Epithelial cell of proximal tubule (primary cell): ENCODE measurements at regions not wholly inside any gene's neighbourhood (a gene's known extent, or its start where the extent isn't known, plus 50 kb on each side); places are given as distances from the start of the nearest gene placed in this dataset.

Experiments used
- DNase-seq: peaks from one replicate; pipeline ENCODE4 v3.0.0-alpha.2; 2011; ENCODE audit warnings: low read depth
- H3K4me3 ChIP-seq: 2 replicates; pipeline ENCODE4 v1.5.1; 2011; ENCODE audit warnings: low read depth, mild to moderate bottlenecking, low read length
- TF ChIP-seq, protein P1 (sequence below): conservative IDR thresholded peaks from 2 replicates; pipeline ENCODE4 v1.5.1; 2012; ENCODE audit warnings: low read depth, mild to moderate bottlenecking, low read length

DNA sequence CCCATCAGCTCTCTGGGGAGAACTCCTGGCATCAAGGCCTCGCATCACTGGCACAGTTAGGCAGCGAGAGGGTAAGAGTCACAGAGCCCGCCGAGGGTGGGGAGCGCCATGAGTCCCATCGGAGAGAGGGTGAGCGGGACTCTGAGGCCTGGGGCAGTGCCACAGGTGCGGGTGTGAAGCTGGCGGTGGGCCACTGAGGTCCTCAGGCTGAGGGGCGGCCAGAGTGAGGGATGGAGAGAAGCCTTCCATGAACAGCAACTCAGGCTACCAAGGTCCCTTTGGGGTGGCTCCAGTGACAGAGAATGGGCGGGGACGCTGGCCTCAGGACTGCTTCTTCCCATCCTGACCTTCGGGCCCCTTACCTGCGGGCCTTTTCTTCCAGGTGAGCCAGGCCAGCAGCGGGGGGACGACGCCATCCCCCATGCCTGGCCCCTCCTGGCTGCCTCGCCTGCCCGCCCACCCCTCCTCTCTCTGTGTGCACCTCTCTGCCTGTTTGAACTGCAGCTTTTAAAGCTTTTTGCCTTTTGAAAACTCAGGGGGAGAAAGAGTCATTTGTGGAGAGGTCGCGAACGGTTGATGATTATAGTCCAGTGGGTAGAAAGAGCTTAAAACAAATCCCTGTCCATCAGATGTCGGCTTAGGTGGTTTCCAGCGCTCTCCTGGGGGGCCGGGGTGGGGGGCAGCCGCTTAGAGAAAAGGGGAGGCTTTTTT lies 149.3 kb upstream of the GSE1 start:
- DNase-seq: no peak
- no peak overlapping the region for H3K4me3 ChIP-seq

DNA sequence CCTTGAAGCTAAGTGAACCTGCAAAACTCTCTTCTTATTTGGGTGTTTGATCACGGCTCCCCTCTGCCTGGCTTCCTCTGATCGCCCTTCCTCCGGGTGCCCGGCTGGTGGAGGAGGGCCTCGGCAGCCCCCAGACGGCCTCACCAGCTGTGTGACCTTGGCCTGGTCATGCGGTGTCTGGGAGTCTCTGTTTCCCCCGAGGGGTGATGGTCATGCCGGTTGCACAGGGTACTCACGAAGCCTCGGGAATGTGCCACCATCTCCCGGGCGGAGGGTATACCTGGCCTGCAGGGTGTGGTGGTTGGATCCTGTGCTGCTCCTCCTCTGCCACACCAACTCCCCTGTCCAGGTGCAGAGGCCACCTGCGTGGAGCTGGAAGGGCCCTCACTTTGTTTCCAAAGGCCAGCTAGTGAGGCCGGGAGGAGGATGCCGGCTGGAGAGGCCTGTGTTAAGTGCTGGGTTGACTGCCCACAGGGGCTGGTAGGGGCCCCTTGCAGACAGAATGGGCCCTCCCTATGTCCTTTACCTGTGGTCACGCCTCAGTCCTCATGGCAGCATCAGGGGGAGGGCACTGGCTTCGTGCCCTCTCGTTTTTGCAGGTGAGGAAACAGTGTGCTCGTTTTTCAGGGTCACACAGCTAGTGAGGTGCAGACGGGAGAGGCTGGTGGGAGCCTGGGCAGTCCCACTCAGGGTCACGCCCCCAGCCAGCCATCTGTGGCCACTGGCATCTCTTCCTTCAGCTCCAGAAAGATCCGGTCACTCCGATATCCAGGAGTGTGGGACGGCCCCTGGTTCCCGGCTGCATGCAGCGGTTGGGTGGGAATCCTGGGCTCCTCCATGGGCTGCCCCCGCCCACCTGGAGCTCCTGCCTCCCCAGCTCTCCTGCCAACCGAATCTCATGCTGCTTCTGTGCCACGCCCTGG lies 148.5 kb upstream of the GSE1 start:
- no peak overlapping the region for H3K4me3 ChIP-seq
- DNase-seq: no peak
- TF ChIP-seq, protein P1, sequence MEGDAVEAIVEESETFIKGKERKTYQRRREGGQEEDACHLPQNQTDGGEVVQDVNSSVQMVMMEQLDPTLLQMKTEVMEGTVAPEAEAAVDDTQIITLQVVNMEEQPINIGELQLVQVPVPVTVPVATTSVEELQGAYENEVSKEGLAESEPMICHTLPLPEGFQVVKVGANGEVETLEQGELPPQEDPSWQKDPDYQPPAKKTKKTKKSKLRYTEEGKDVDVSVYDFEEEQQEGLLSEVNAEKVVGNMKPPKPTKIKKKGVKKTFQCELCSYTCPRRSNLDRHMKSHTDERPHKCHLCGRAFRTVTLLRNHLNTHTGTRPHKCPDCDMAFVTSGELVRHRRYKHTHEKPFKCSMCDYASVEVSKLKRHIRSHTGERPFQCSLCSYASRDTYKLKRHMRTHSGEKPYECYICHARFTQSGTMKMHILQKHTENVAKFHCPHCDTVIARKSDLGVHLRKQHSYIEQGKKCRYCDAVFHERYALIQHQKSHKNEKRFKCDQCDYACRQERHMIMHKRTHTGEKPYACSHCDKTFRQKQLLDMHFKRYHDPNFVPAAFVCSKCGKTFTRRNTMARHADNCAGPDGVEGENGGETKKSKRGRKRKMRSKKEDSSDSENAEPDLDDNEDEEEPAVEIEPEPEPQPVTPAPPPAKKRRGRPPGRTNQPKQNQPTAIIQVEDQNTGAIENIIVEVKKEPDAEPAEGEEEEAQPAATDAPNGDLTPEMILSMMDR: no peak

More for the DNA sequence above, 149.3 kb upstream of the GSE1 start:
- TF ChIP-seq, protein P1: no peak

DNA sequence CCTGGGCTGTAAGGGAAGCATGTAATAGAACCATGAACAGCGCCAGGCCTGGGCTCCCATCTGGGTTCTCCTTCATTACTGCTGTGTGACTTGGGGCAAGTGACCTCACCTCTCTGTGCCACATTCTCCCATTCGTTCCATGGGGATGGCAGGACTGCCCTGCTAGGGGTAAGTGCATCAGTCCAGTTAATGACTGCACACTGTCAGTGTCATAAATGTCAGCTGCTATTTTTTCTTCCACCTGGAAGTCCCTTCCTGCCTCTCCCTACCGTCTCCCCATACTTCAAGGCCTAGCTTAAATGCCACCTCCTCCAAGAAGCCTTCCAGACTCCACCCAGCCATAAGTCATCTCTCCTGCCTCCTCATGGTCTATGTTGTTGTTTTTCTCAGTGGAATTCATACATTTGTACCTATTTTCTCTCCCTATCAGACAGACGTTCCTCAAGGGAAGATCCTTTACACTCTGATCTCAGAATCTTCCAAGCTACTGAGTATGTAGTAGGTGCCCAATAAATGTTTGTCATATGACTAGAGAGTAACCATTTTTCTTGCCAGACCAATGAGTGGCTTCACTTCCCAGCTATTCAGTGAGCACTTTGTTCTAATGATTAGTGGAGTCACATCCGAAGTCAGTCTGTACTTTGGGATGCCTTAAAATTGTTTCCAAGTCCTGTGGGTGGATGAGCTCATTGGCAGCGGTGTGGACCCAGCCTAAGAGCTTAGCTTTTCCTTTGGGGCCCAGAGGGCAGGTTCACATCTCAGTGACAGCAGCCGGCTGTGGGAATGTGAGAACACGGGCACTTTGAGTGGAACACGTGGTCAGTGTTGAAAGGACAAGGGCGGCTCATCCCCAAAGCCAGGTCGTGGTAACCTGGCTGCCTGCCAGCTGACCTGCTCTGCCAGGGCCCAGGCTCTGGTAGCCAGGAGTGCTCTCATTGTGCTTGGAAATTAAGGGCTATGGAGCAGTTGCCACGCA lies 147.5 kb upstream of the GSE1 start:
- TF ChIP-seq, protein P1: no peak
- H3K4me3 ChIP-seq: no peak overlapping the region
- no peak for DNase-seq

DNA sequence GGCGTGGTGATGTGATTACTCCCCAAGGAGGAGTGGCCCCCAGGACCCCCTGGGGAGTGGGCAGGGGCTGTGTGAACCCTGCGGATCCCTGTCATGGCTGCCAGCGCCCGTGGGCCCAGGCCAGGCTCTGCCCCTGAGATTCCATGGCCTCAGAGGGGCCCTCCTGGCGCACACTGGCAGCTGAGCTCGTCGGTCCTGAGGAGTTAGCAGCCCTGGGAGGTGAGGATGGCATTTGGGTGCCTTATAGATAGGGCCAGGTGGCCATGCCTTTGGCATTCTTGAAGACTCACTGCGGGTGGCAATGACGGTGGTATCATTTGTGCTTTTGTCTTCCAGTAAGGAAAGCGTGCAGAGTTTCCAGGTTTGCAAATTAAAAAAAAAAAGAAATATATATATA lies 146.8 kb upstream of the GSE1 start:
- TF ChIP-seq, protein P1: no peak
- DNase-seq: no peak

DNA sequence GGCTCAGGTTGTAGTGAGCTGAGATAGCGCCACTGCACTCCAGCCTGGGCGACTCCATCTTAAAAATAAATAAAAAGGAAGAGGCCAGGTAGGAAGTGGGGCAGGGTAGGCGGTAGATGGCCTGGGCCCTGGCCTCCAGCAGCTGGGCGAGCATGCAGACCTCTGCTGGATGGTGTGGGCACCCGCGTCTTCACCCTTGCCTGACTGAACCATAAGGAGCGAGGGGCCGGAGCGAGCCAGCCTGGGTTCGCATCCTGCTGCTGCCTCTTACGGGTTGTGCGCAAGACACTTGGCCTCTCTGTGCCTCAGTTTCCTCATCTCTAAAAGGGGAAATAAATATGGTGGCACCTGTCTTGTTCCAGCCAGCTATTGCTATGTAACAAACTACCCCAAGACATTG lies 146.1 kb upstream of the GSE1 start:
- DNase-seq: no peak
- TF ChIP-seq, protein P1: no peak
- H3K4me3 ChIP-seq: no peak overlapping the region

More for the DNA sequence above, 146.8 kb upstream of the GSE1 start:
- no peak overlapping the region for H3K4me3 ChIP-seq

DNA sequence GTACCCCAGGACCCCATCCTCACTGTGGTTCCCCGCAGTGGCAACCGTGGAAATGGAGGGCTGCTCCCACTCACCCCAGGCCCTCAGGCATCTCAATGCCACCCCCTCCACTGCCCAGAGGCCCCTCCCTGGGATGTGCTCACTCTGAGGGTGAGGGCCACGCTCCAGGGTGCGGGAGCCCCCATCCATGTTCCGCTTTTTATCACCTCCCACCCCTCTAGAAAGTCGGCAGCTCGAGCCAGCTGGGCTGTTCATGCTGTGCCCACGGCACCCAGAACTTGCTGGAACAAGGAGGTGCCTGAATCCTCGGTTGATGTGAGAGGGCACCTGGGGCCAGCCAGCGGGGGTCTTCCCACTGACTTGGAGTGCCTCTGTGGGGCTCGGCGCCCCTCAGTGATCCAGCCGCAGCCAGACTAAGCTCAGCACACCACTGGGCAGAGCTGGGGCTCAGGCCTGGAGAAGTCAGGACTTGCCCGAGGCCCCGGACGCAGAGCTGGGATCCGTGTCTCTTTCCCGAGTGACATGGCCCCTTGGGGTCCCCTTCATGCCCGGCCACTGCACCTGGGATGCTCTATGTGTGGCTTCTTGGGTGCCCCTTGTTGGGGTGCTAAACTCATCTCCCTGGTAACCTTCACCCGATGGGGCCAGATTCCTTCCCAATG lies 143.1 kb upstream of the GSE1 start:
- TF ChIP-seq, protein P1: no peak
- H3K4me3 ChIP-seq: no peak overlapping the region
- no peak for DNase-seq
